ENCODE measurements at regions not wholly inside any gene's neighbourhood (a gene's known extent, or its start where the extent isn't known, plus 50 kb on each side); places are given as distances from the start of the nearest gene placed in this dataset.

DNA sequence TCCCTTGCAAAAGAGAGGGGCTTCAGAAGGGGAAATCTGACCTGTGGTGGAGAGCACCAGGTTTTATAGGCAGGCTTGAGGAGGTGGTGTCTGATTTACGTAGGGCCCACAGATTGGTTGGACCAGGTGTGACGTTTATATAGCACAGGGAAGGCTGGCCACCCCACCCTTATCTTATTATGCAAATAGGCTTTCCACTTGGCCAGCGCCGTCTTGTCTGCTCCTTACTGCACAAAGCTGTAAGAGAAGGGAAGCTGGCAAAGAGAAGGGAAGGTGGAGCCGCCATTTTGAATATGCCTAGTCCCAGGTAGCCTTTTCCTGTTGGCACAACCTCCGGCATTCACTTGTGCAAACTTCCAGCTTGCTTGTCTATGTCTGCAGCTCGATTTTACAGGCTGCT, 221.4 kb downstream of the GATA3 start:
- TF ChIP-seq CTCF (IDR thresholded peaks at IDR 0.05; ENCODE audit: low read depth, low read length, missing input control) = no peak
- no peak for TF ChIP-seq NR2F2 (IDR thresholded peaks at IDR 0.05)
- TF ChIP-seq RXRA (IDR thresholded peaks at IDR 0.05) = no peak
- TF ChIP-seq TAF1 (conservative IDR thresholded peaks at IDR 0.05) = no peak
- TF ChIP-seq REST (IDR thresholded peaks at IDR 0.05) = no peak
- TF ChIP-seq RAD21 (IDR thresholded peaks at IDR 0.05) = no peak
- TF ChIP-seq, protein P1, sequence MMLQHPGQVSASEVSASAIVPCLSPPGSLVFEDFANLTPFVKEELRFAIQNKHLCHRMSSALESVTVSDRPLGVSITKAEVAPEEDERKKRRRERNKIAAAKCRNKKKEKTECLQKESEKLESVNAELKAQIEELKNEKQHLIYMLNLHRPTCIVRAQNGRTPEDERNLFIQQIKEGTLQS (IDR thresholded peaks at IDR 0.05) = no peak
- no peak for TF ChIP-seq GABPA (IDR thresholded peaks at IDR 0.05 in 1 of 2, conservative IDR thresholded peaks at IDR 0.05 in 1 of 2)
- TF ChIP-seq, protein P2, sequence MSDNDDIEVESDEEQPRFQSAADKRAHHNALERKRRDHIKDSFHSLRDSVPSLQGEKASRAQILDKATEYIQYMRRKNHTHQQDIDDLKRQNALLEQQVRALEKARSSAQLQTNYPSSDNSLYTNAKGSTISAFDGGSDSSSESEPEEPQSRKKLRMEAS (IDR thresholded peaks at IDR 0.05) = no peak
